Coronary artery (tissue), 2 donors: ENCODE measurements at regions not wholly inside any gene's neighbourhood (a gene's known extent, or its start where the extent isn't known, plus 50 kb on each side); places are given as distances from the start of the nearest gene placed in this dataset.

ENCODE experiments used
- DNase-seq: peaks from one replicate; pipeline ENCODE4 v3.0.0-alpha.2; 2017; ENCODE audit warnings: low spot score
- H3K27ac ChIP-seq, 2 donors: fragments of 200-600 bp; sonication (generic); one replicate each; pipeline ENCODE4 v1.5.1; 2016 to 2019
- H3K4me3 ChIP-seq: fragments of 200-600 bp; sonication (generic); 2 replicates; pipeline ENCODE4 v1.5.1; 2016; ENCODE audit warnings: mild to moderate bottlenecking, moderate library complexity
- TF ChIP-seq, protein P1 (sequence below): fragments of 200-600 bp; sonication (generic); IDR thresholded peaks from one replicate; pipeline ENCODE4 v1.5.1; 2019; ENCODE audit warnings: antibody characterized with exemption

DNA sequence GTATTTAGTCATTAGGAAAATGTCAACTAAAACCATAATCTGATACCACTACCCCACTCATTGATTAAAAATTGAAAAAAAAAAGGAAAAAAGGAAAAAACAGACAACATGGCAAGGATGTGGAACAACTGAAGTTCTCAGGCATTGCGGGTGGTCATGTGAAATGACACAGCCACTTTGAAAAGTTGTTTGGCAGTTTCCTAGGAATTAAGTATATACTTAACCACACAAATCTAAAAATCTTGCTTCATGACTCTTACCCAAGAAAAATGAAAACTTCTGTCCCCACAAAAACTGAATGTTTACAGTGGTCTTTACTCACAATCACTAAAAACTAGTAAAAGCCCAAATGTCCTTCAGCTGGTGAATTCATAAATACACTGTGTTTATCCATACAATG is 254.5 kb downstream of the AHR start:
- Histone ChIP-seq H3K4me3 (no peak overlapping the region), H3K27ac (no peak overlapping the region)
- DNase-seq = no peak
- TF ChIP-seq, protein P1, sequence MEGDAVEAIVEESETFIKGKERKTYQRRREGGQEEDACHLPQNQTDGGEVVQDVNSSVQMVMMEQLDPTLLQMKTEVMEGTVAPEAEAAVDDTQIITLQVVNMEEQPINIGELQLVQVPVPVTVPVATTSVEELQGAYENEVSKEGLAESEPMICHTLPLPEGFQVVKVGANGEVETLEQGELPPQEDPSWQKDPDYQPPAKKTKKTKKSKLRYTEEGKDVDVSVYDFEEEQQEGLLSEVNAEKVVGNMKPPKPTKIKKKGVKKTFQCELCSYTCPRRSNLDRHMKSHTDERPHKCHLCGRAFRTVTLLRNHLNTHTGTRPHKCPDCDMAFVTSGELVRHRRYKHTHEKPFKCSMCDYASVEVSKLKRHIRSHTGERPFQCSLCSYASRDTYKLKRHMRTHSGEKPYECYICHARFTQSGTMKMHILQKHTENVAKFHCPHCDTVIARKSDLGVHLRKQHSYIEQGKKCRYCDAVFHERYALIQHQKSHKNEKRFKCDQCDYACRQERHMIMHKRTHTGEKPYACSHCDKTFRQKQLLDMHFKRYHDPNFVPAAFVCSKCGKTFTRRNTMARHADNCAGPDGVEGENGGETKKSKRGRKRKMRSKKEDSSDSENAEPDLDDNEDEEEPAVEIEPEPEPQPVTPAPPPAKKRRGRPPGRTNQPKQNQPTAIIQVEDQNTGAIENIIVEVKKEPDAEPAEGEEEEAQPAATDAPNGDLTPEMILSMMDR = no peak

DNA sequence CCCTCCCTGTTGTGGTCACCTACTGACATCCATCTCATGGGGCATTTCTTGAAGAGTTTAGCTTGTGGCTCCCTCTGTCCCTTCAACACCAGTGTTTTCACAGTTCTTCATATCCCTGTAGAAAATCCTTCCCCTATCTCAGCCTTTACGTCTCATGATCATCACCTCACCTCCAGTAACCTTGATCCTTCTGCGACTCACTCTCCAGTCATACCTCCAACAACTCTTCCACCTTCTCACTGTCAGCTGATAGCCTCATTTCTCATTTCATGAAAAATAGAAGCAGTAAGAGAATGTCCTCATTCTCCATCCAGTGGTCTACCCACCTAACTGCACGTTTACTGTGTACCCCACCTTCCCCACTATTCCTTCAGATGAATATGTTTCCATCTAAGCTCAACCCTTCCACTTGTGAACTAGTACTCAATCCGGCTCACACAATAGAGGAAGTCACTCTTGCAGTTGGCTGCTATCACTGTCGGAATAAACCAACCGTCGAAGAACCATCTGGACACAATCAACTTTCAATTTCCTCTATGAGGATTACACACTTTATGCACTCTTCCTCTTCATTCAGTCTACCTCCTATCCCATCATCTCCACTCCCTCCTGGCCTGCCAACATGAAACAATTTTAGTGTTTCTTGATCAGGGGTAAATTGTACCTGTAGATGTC is 256.0 kb downstream of the AHR start:
- no peak overlapping the region for H3K4me3 ChIP-seq
- DNase-seq = no peak
- no peak overlapping the region for H3K27ac ChIP-seq
- TF ChIP-seq, protein P1 = no peak

DNA sequence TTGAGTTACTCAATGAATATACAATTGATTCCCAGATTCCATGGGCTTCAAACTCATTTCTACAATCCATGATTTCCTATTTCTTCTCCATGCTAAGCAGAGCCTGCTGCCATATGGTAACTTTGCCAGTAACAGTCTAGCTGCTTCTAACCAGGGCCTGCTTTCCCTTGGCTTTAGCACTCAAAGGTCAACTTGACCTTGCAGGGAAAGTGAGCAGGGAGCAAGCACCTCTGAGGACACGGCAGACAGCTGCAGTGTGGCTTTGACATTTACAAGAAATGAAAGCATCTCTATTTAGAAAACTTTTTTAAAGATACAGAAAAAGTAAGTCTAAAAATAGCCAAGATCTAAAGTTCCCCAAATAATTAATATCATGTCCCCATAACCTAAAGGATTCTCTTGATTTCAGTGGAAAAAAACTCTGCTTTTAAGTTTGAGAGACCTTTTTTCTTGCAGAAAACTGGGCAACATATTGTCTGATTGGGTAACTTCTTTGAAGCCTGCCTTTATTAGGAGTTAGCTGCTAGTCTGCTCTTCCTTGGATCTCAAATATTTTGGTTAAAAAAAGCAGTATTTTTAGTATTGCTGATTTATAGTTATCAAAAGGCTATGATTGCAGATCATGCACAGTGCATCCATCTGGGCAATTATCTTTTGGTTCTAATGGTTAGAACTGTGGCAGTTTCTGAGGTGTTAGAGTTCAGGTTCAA is 257.9 kb downstream of the AHR start:
- Histone ChIP-seq H3K27ac (peak overlapping the region in 1 of 2 donors; percentile 43), H3K4me3 (no peak overlapping the region)
- DNase-seq = no peak
- TF ChIP-seq, protein P1 = no peak

DNA sequence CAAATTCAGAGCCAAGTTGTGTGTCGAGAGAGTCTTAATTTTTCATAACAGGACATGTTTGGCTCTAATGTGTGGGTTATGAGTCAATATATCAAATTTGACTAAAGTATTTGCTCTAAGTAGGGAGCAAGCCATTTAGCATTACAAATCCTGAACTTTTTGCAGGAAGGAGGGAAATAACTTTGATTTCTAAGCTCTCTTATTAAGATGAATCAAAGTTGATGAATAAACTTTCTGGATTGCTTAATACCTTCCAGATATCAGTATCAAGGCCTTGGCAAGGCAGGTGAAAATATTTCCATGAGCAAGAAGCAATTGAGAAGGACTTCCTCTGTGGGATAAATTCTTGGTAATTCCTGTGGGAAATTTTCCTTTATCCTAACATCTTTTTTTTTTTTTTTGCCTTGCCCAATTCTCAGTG is 258.8 kb downstream of the AHR start:
- H3K27ac ChIP-seq = no peak overlapping the region
- no peak for DNase-seq
- TF ChIP-seq, protein P1 = no peak
- H3K4me3 ChIP-seq = no peak overlapping the region

DNA sequence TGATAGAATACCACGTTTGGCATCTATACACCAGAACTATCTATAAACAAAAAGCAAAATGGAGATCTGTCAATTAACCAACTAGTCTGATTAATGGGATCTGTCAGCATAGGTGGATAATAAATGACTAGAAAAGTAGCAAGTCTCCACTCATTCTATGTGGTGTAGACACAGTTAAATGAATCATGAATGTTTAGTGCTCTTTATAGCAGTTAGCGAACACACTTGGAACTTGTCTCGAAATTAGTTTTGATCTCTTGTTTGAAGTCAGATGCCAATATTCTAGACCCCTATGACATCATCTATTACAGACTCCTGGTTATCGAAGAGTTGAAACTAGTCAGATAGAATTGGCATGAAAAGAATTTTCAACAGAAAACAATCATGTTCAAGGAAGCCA is 259.7 kb downstream of the AHR start:
- DNase-seq = no peak
- TF ChIP-seq, protein P1 = no peak
- H3K27ac ChIP-seq = no peak overlapping the region
- no peak overlapping the region for H3K4me3 ChIP-seq

DNA sequence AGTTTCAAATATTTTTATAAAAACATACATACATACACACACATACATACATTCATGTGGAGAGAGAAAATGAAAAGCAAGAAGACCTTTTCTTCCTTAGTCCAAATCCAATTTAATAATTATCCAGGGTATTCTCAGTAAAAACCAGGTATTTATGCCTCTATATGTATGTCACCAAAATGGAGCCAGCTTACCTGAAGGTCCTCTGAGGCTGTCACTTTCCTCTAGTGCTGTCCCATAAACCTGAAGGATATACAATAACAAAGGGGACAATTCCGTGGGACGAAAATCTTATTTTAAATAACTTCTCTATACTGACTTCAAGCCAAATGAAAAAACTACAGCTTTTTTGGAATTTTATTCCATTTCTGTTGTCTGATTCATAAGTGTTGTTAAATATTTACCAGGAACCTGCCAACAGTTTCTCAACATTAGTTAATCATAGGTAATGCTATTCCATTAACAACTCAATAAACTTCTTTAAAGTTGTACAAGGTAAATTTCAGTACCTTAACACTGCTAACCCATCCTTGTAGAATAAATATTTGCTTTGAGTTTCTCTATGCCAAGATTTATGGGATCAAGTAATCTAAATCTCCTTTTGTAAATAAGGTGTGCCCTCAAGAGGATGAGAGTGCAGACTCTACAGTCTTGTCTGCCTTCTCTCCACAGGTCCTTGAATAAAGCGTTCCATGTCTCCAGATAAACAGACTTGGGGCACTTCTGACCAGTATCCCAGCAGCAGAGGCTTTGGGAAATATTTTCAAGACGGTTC is 260.3 kb downstream of the AHR start:
- TF ChIP-seq, protein P1 = no peak
- DNase-seq = no peak
- H3K27ac ChIP-seq = no peak overlapping the region
- no peak overlapping the region for H3K4me3 ChIP-seq
